PC-9 (cell line): ENCODE measurements at regions not wholly inside any gene's neighbourhood (a gene's known extent, or its start where the extent isn't known, plus 50 kb on each side); places are given as distances from the start of the nearest gene placed in this dataset.

Experiments used
- BruUV-seq: library from RNA; stranded (reverse); fragments of 400-500 nt; replicated peaks from 2 replicates; lab custom pipeline; 2021; lab: Mats Ljungman, UMichigan
- CTCF ChIA-PET: fragments of 300-600 bp; sonication (Branson Sonifier 250); formaldehyde crosslinking; loops from one replicate; lab custom pipeline; 2022; ENCODE audit warnings: antibody characterized with exemption; lab: Charles Lee
- POLR2A ChIA-PET: fragments of 300-600 bp; sonication (Branson Sonifier 250); formaldehyde crosslinking; loops from one replicate; lab custom pipeline; 2022; ENCODE audit warnings: antibody characterized with exemption; ENCODE audit not compliant: unreplicated experiment; lab: Charles Lee
- DNase-seq, 2 experiments: peaks; one replicate each; pipeline versions ENCODE4 v3.0.0 to v3.0.0-alpha.2; 2015 to 2022; ENCODE audit warnings: mixed read lengths in 1 of 2
- H2AFZ ChIP-seq: fragments of 200-600 bp; sonication (generic); 2 replicates; pipeline ENCODE4 v1.8.1; 2017; ENCODE audit warnings: antibody characterized with exemption
- H3F3A ChIP-seq: fragments of 200-600 bp; sonication (generic); 2 replicates; pipeline ENCODE4 v1.8.1; 2017; ENCODE audit warnings: antibody characterized with exemption, mild to moderate bottlenecking, low read depth; ENCODE audit not compliant: insufficient read depth
- H3K27ac ChIP-seq: fragments of 200-600 bp; sonication (generic); 2 replicates; pipeline ENCODE4 v1.6.1; 2016; ENCODE audit warnings: mixed run types
- H3K27me3 ChIP-seq: fragments of 200-600 bp; sonication (generic); 2 replicates; pipeline ENCODE4 v1.6.1; 2016; ENCODE audit warnings: low read depth, mixed run types; ENCODE audit not compliant: insufficient read depth
- H3K36me3 ChIP-seq: fragments of 200-600 bp; sonication (generic); 2 replicates; pipeline ENCODE4 v1.6.1; 2016; ENCODE audit warnings: low read depth, mixed run types
- H3K4me1 ChIP-seq: fragments of 200-600 bp; sonication (generic); replicated peaks from 2 replicates; pipeline ENCODE4 v1.6.1; 2016; ENCODE audit warnings: mixed run types; ENCODE audit not compliant: insufficient read depth
- H3K4me2 ChIP-seq: fragments of 200-600 bp; sonication (generic); 2 replicates; pipeline ENCODE4 v1.6.1; 2017; ENCODE audit warnings: mixed run types
- H3K4me3 ChIP-seq: fragments of 200-600 bp; sonication (generic); 2 replicates; pipeline ENCODE4 v1.6.1; 2016; ENCODE audit warnings: mixed run types
- H3K79me2 ChIP-seq: fragments of 200-600 bp; sonication (generic); 2 replicates; pipeline ENCODE4 v1.6.1; 2017; ENCODE audit warnings: low read depth, mixed run types
- H3K9me2 ChIP-seq: fragments of 200-600 bp; sonication (generic); 2 replicates; pipeline ENCODE4 v1.8.1; 2017; ENCODE audit warnings: mild to moderate bottlenecking; ENCODE audit not compliant: insufficient read depth
- H3K9me3 ChIP-seq: fragments of 200-600 bp; sonication (generic); 2 replicates; pipeline ENCODE4 v1.8.1; 2016; ENCODE audit warnings: low read depth; ENCODE audit not compliant: insufficient read depth
- H4K20me1 ChIP-seq: fragments of 200-600 bp; sonication (generic); 2 replicates; pipeline ENCODE4 v1.8.1; 2017; ENCODE audit not compliant: insufficient read depth
- CTCF ChIP-seq: fragments of 200-600 bp; sonication (generic); conservative IDR thresholded peaks from 2 replicates; pipeline ENCODE4 v1.6.1; 2017; ENCODE audit warnings: mixed run types, antibody characterized with exemption, mild to moderate bottlenecking, moderate library complexity
- EZH2 ChIP-seq: fragments of 200-600 bp; sonication (generic); IDR thresholded peaks from 2 replicates; pipeline ENCODE4 v1.8.0; 2017; ENCODE audit warnings: antibody characterized with exemption, low read depth
- intact Hi-C: fragments of 100-400 bp; cut with micrococcal nuclease; formaldehyde crosslinking; loops from one replicate; pipeline ENCODE4 v1.10.0; 2022; ENCODE audit not compliant: unreplicated experiment

- no peaks in the 10 kb centered on the region for H3K79me2 ChIP-seq
- H4K20me1 ChIP-seq: no peaks in the 10 kb centered on the region
- BruUV-seq: no TSS peak
- intact Hi-C loops: no loop called here
- no peak overlapping the region for H3K4me3 ChIP-seq
- ChIA-PET POLR2A (no interaction called here), CTCF (no interaction called here)
- no peaks in the 10 kb centered on the region for H3K36me3 ChIP-seq
- no peak overlapping the region for H3K4me2 ChIP-seq
- TF ChIP-seq EZH2 (no peak), CTCF (no peak)
- no peak overlapping the region for H3K27ac ChIP-seq
- DNase-seq: no peak
- no peaks in the 10 kb centered on the region for H3K4me1 ChIP-seq
- H3K27me3 ChIP-seq: no peaks in the 10 kb centered on the region
- H3F3A ChIP-seq: no peaks in the 10 kb centered on the region
- peaks cover 5% of the 10 kb centered on the region for H3K9me2 ChIP-seq
- no peaks in the 10 kb centered on the region for H3K9me3 ChIP-seq
- H2AFZ ChIP-seq: no peak overlapping the region
Measured at GRCh38 chr5:57805732-57806131, 323.1 kb upstream of the ACTBL2 start.

- no peaks in the 10 kb centered on the region for H4K20me1 ChIP-seq
Measured at GRCh38 chr5:57805170-57805569, 322.6 kb upstream of the ACTBL2 start.

GRCh38 chr5:57804505-57804904 is 321.9 kb upstream of the ACTBL2 start:
- 0 out of 2 replicates have a peak overlapping the region, but pooled peaks have one; percentile 30 for H3K27ac ChIP-seq
- CTCF ChIA-PET: interaction anchor here (0.6 kb wide), 1 partner anchor 1225 kb away, joined by 5 read pairs; no protein-coding TSS in a partner anchor
- no peak overlapping the region for H3K4me2 ChIP-seq
- no peak overlapping the region for H2AFZ ChIP-seq
- H3F3A ChIP-seq: no peaks in the 10 kb centered on the region
- DNase-seq: no peak
- no peak overlapping the region for H3K4me3 ChIP-seq
- BruUV-seq: no TSS peak
- no peaks in the 10 kb centered on the region for H3K36me3 ChIP-seq
- no peaks in the 10 kb centered on the region for H3K9me3 ChIP-seq
- H4K20me1 ChIP-seq: no peaks in the 10 kb centered on the region
- no peaks in the 10 kb centered on the region for H3K27me3 ChIP-seq
- H3K9me2 ChIP-seq: peaks cover 5% of the 10 kb centered on the region
- no peak for TF ChIP-seq CTCF
- TF ChIP-seq EZH2: no peak
- H3K4me1 ChIP-seq: no peaks in the 10 kb centered on the region
- intact Hi-C loops: no loop called here
- H3K79me2 ChIP-seq: no peaks in the 10 kb centered on the region
- POLR2A ChIA-PET: no interaction called here

More at GRCh38 chr5:57805170-57805569, 322.6 kb upstream of the ACTBL2 start:
- no peaks in the 10 kb centered on the region for H3K4me1 ChIP-seq
- H3F3A ChIP-seq: no peaks in the 10 kb centered on the region
- ChIA-PET CTCF (no interaction called here), POLR2A (no interaction called here)
- no peak for TF ChIP-seq CTCF
- no peak for TF ChIP-seq EZH2
- H3K79me2 ChIP-seq: no peaks in the 10 kb centered on the region
- no TSS peak for BruUV-seq
- H3K4me3 ChIP-seq: no peak overlapping the region
- H3K27me3 ChIP-seq: no peaks in the 10 kb centered on the region
- H3K4me2 ChIP-seq: no peak overlapping the region
- DNase-seq: no peak
- peaks cover 5% of the 10 kb centered on the region for H3K9me2 ChIP-seq
- no peaks in the 10 kb centered on the region for H3K36me3 ChIP-seq
- intact Hi-C loops: no loop called here
- no peak overlapping the region for H2AFZ ChIP-seq
- no peaks in the 10 kb centered on the region for H3K9me3 ChIP-seq
- H3K27ac ChIP-seq: 0 out of 2 replicates have a peak overlapping the region, but pooled peaks have one; percentile 30
